Panc1 (cell line): ENCODE measurements at regions not wholly inside any gene's neighbourhood (a gene's known extent, or its start where the extent isn't known, plus 50 kb on each side); places are given as distances from the start of the nearest gene placed in this dataset.

Source experiments
- ATAC-seq: fragments of 200-7000 bp; cut with Tn5 transposase; 2 replicates; pipeline ENCODE4 v1.9.1; 2020; ENCODE audit warnings: mild to moderate bottlenecking, moderate library complexity
- BruUV-seq: library from RNA; stranded (reverse); fragments of 400-500 nt; replicated peaks from 2 replicates; lab custom pipeline; 2021; lab: Mats Ljungman, UMichigan
- CTCF ChIA-PET: fragments of 300-600 bp; sonication (Branson Sonifier 250); formaldehyde crosslinking; loops from one replicate; lab custom pipeline; 2022; ENCODE audit warnings: antibody characterized with exemption; lab: Charles Lee
- POLR2A ChIA-PET: fragments of 300-600 bp; sonication (Branson Sonifier 250); formaldehyde crosslinking; loops from one replicate; lab custom pipeline; 2022; ENCODE audit warnings: antibody characterized with exemption; lab: Charles Lee
- DNase-seq: peaks from one replicate; pipeline ENCODE4 v3.0.0-alpha.2; 2010; ENCODE audit warnings: low read depth, low spot score
- H3K27ac ChIP-seq: 2 replicates; pipeline ENCODE4 v1.5.1; 2011; ENCODE audit warnings: mild to moderate bottlenecking, low read length, inconsistent platforms
- H3K27me3 ChIP-seq: fragments of 200-500 bp; sonication (Bioruptor generic); 2 replicates; pipeline ENCODE4 v1.6.0; 2014; ENCODE audit warnings: low read length, inconsistent platforms; ENCODE audit not compliant: control insufficient read depth, insufficient read depth
- H3K36me3 ChIP-seq: fragments of 200-500 bp; sonication (Bioruptor generic); 2 replicates; pipeline ENCODE4 v1.5.1; 2014; ENCODE audit warnings: inconsistent platforms, mild to moderate bottlenecking, low read length, moderate library complexity; ENCODE audit not compliant: control insufficient read depth, insufficient read depth
- H3K4me1 ChIP-seq: 2 replicates; pipeline ENCODE4 v1.5.1; 2011; ENCODE audit warnings: inconsistent platforms, mild to moderate bottlenecking, low read length, moderate library complexity; ENCODE audit not compliant: control insufficient read depth, insufficient read depth
- H3K4me3 ChIP-seq, 2 experiments: 2 replicates each; pipeline ENCODE4 v1.5.1; 2011 to 2012; ENCODE audit warnings: low read depth in 2 of 2, low read length in 2 of 2, mild to moderate bottlenecking in 2 of 2, inconsistent platforms in 1 of 2, moderate library complexity in 1 of 2
- H3K9me3 ChIP-seq: fragments of 200-500 bp; sonication (Bioruptor generic); 2 replicates; pipeline ENCODE4 v1.5.1; 2014; ENCODE audit warnings: low read depth, mild to moderate bottlenecking, inconsistent platforms, low read length, moderate library complexity; ENCODE audit not compliant: control insufficient read depth, insufficient read depth
- POLR2AphosphoS5 ChIP-seq: IDR thresholded peaks from 2 replicates; pipeline ENCODE4 v1.6.1; 2012; ENCODE audit warnings: mild to moderate bottlenecking, low read depth, low read length, moderate library complexity
- SIN3A ChIP-seq: IDR thresholded peaks from 2 replicates; pipeline ENCODE4 v1.6.1; 2012; ENCODE audit warnings: low read depth, mild to moderate bottlenecking, low read length, moderate library complexity, borderline replicate concordance; ENCODE audit not compliant: insufficient read depth
- TCF7L2 ChIP-seq: IDR thresholded peaks from 2 replicates; pipeline ENCODE4 v1.6.1; 2011; ENCODE audit warnings: mild to moderate bottlenecking, low read depth, low read length, inconsistent platforms
- in situ Hi-C: cut with HindIII; loops from 2 replicates; pipeline ENCODE4 v1.10.0; 2016; ENCODE audit warnings: low sequenced_read_pairs, low pct_unique_long_range_greater_than_20kb
- intact Hi-C: fragments of 100-400 bp; cut with micrococcal nuclease; formaldehyde crosslinking; loops from one replicate; pipeline ENCODE4 v1.10.0; 2022; ENCODE audit not compliant: unreplicated experiment
- TF ChIP-seq, protein P1 (sequence below): fragments of 450-650 bp; IDR thresholded peaks from 2 replicates; pipeline ENCODE4 v1.5.1; 2017; ENCODE audit warnings: mild to moderate bottlenecking
- TF ChIP-seq, protein P2 (sequence below), 2 experiments: IDR thresholded peaks; 2 replicates each; pipeline ENCODE4 v1.6.1; 2011 to 2012; ENCODE audit warnings: low read depth in 2 of 2, control low read depth in 1 of 2, low read length in 1 of 2, mild to moderate bottlenecking in 1 of 2, moderate library complexity in 1 of 2; ENCODE audit not compliant: insufficient read depth in 1 of 2

- DNase-seq (no peak), ATAC-seq (no peak)
- H3K27ac ChIP-seq = no peak overlapping the region
- no peaks in the 10 kb centered on the region for H3K9me3 ChIP-seq
- H3K36me3 ChIP-seq = no peaks in the 10 kb centered on the region
- POLR2A ChIA-PET = no interaction called here
- intact Hi-C loops (no loop called here), in situ Hi-C loops (no loop called here)
- TF ChIP-seq POLR2AphosphoS5 = no peak
- TF ChIP-seq, protein P1, sequence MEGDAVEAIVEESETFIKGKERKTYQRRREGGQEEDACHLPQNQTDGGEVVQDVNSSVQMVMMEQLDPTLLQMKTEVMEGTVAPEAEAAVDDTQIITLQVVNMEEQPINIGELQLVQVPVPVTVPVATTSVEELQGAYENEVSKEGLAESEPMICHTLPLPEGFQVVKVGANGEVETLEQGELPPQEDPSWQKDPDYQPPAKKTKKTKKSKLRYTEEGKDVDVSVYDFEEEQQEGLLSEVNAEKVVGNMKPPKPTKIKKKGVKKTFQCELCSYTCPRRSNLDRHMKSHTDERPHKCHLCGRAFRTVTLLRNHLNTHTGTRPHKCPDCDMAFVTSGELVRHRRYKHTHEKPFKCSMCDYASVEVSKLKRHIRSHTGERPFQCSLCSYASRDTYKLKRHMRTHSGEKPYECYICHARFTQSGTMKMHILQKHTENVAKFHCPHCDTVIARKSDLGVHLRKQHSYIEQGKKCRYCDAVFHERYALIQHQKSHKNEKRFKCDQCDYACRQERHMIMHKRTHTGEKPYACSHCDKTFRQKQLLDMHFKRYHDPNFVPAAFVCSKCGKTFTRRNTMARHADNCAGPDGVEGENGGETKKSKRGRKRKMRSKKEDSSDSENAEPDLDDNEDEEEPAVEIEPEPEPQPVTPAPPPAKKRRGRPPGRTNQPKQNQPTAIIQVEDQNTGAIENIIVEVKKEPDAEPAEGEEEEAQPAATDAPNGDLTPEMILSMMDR = no peak
- no peak for TF ChIP-seq TCF7L2
- TF ChIP-seq, protein P2, sequence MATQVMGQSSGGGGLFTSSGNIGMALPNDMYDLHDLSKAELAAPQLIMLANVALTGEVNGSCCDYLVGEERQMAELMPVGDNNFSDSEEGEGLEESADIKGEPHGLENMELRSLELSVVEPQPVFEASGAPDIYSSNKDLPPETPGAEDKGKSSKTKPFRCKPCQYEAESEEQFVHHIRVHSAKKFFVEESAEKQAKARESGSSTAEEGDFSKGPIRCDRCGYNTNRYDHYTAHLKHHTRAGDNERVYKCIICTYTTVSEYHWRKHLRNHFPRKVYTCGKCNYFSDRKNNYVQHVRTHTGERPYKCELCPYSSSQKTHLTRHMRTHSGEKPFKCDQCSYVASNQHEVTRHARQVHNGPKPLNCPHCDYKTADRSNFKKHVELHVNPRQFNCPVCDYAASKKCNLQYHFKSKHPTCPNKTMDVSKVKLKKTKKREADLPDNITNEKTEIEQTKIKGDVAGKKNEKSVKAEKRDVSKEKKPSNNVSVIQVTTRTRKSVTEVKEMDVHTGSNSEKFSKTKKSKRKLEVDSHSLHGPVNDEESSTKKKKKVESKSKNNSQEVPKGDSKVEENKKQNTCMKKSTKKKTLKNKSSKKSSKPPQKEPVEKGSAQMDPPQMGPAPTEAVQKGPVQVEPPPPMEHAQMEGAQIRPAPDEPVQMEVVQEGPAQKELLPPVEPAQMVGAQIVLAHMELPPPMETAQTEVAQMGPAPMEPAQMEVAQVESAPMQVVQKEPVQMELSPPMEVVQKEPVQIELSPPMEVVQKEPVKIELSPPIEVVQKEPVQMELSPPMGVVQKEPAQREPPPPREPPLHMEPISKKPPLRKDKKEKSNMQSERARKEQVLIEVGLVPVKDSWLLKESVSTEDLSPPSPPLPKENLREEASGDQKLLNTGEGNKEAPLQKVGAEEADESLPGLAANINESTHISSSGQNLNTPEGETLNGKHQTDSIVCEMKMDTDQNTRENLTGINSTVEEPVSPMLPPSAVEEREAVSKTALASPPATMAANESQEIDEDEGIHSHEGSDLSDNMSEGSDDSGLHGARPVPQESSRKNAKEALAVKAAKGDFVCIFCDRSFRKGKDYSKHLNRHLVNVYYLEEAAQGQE (IDR thresholded peaks at IDR 0.05; ENCODE audit: insufficient read depth in 1 of 2, low read depth in 2 of 2, low read length in 1 of 2) = no peak
- no peak for TF ChIP-seq SIN3A
- no TSS peak for BruUV-seq
- H3K27me3 ChIP-seq = no peaks in the 10 kb centered on the region; the same call in 1 of the 2 replicates
- no peak overlapping the region for H3K4me3 ChIP-seq
- H3K4me1 ChIP-seq = no peaks in the 10 kb centered on the region
- CTCF ChIA-PET = no interaction called here
These were observed 192.6 kb upstream of the SLC24A3 start for GRCh38 chr20:19019734-19020364.

DNA sequence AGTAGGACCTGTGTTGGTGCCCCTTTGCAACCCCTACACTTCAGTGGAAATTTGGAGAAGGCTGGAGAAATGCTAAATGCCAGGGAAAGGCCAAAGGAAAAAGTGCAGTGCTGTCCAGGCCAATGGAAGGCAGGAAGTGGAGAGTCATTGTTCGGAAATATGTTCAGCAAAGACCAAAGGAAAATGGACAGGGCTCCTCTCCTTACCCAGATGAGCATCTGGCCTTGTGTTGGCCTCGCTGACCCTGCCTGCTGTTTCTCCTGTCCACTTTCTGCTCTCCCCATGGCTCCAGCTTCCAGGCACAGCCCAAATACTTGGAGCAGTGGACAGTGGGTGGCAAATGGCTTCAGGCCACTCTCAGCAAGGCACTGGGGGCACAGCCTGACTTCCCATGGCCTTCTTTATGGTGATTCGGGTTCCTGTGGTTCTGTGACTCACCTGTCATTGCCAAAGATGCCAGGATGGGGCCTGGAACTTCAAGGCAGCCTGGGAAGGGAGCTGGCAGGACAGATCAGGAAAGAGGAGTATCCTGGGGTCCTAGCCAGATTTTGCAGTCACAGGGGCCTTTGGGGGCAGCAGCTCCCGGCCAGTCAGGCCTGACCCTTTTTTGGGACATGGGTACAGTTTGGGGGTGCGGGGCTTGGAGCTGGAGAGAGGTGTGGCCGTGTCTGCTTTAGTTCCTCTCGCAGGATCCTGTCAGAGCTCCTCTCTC is 190.9 kb upstream of the SLC24A3 start:
- no peak overlapping the region for H3K4me3 ChIP-seq
- no TSS peak for BruUV-seq
- in situ Hi-C loops = no loop called here
- CTCF ChIA-PET = no interaction called here
- ATAC-seq = no peak
- DNase-seq = no peak
- H3K36me3 ChIP-seq = no peaks in the 10 kb centered on the region
- no peak overlapping the region for H3K27ac ChIP-seq
- TF ChIP-seq, protein P2 (IDR thresholded peaks at IDR 0.05; ENCODE audit: insufficient read depth in 1 of 2, low read depth in 2 of 2, low read length in 1 of 2) = no peak
- TF ChIP-seq TCF7L2 (no peak), SIN3A (no peak), POLR2AphosphoS5 (no peak)
- TF ChIP-seq, protein P1 = no peak
- H3K27me3 ChIP-seq = no peaks in the 10 kb centered on the region; the same call in 1 of the 2 replicates
- intact Hi-C loops = no loop called here
- no peaks in the 10 kb centered on the region for H3K4me1 ChIP-seq
- POLR2A ChIA-PET = no interaction called here
- no peaks in the 10 kb centered on the region for H3K9me3 ChIP-seq
